ENCODE measurements at regions not wholly inside any gene's neighbourhood (a gene's known extent, or its start where the extent isn't known, plus 50 kb on each side); places are given as distances from the start of the nearest gene placed in this dataset.

GRCh38 chr10:109156396-109156795 is 766.9 kb downstream of the XPNPEP1 start:
- no peak for TF ChIP-seq FOXP2 (optimal IDR thresholded peaks at IDR 0.05; ENCODE audit: control extremely low read depth, extremely low read length, insufficient read depth)
- TF ChIP-seq EZH2 (IDR thresholded peaks at IDR 0.05), result no peak
- TF ChIP-seq POLR2AphosphoS5 (IDR thresholded peaks at IDR 0.05; ENCODE audit: borderline replicate concordance, low read depth, low read length), result no peak

All from SK-N-MC (cell line).